AG09309 (cell line): ENCODE measurements at regions not wholly inside any gene's neighbourhood (a gene's known extent, or its start where the extent isn't known, plus 50 kb on each side); places are given as distances from the start of the nearest gene placed in this dataset.

Experiments used
- DNase-seq: peaks from one replicate; pipeline ENCODE4 v3.0.0-alpha.2; 2010; ENCODE audit warnings: low read depth
- H3K4me3 ChIP-seq: 2 replicates; pipeline ENCODE4 v1.5.1; 2011; ENCODE audit warnings: mild to moderate bottlenecking, low read depth, low read length, moderate library complexity; ENCODE audit not compliant: control insufficient read depth
- CTCF ChIP-seq: IDR thresholded peaks from 2 replicates; pipeline ENCODE4 v1.5.1; 2011; ENCODE audit warnings: mild to moderate bottlenecking, low read depth, low read length, inconsistent platforms; ENCODE audit not compliant: insufficient read depth, control insufficient read depth; ENCODE audit errors: missing control alignments

- TF ChIP-seq CTCF = no peak
- DNase-seq = no peak
- no peak overlapping the region for H3K4me3 ChIP-seq
These were observed 136.4 kb upstream of the PIK3C3 start for GRCh38 chr18:41818381-41819355.

GRCh38 chr18:41814651-41815050, 140.4 kb upstream of the PIK3C3 start:
- H3K4me3 ChIP-seq = no peak overlapping the region
- DNase-seq = no peak
- TF ChIP-seq CTCF = no peak

GRCh38 chr18:41809652-41810051, 145.4 kb upstream of the PIK3C3 start:
- H3K4me3 ChIP-seq = no peak overlapping the region
- TF ChIP-seq CTCF = no peak
- no peak for DNase-seq

- H3K4me3 ChIP-seq = no peak overlapping the region
- no peak for TF ChIP-seq CTCF
- no peak for DNase-seq
These were observed 149.7 kb upstream of the PIK3C3 start for GRCh38 chr18:41805341-41805740.

- H3K4me3 ChIP-seq = no peak overlapping the region
- no peak for DNase-seq
- TF ChIP-seq CTCF = no peak
These were observed 156.2 kb upstream of the PIK3C3 start for GRCh38 chr18:41798879-41799278.

- TF ChIP-seq CTCF = no peak
These were observed 164.3 kb upstream of the PIK3C3 start for GRCh38 chr18:41790687-41791086.

More at GRCh38 chr18:41790687-41791086, 164.3 kb upstream of the PIK3C3 start:
- no peak for DNase-seq
- H3K4me3 ChIP-seq = no peak overlapping the region
